HG02973 (cell line): ENCODE measurements at regions not wholly inside any gene's neighbourhood (a gene's known extent, or its start where the extent isn't known, plus 50 kb on each side); places are given as distances from the start of the nearest gene placed in this dataset.
"Not testable (repeated sequence)": the region's sequence is repeated elsewhere in the genome, so short reads cannot be mapped to it uniquely, and the experiment has no call there.

Source experiments
- ATAC-seq: cut with Tn5 transposase; IDR thresholded peaks from one replicate; pipeline ENCODE4 v1.9.1; 2021; ENCODE audit warnings: moderate library complexity; ENCODE audit not compliant: unreplicated experiment

- ATAC-seq = no peak
Measured at GRCh38 chr18:5721924-5722323, 173.4 kb downstream of the TMEM200C start.

DNA sequence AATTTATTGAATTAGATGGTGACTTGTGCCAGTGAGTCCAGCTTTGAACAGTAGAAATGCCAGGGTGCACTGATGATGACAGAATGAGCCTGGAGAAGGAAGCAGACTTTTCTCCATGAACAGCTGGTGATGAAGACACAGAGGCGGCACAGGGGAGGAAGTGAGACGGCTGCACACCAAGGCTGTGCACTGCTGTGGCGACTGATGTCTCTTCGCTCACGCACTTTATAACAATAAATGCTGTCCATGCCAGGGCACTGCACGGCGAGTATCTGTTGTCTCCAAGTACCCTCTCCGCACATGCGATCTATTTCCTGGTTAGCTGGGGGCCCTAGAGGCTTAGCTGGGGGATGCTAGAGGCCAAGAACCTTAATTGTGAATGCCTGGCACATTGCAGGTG lies 175.2 kb downstream of the TMEM200C start:
- ATAC-seq = no peak

- no peak for ATAC-seq
Measured at GRCh38 chr18:5717256-5717655, 173.5 kb upstream of the EPB41L3 start.

GRCh38 chr18:5710676-5711075 lies 166.9 kb upstream of the EPB41L3 start:
- ATAC-seq = no peak

GRCh38 chr18:5710235-5710634 lies 166.4 kb upstream of the EPB41L3 start:
- no peak for ATAC-seq

DNA sequence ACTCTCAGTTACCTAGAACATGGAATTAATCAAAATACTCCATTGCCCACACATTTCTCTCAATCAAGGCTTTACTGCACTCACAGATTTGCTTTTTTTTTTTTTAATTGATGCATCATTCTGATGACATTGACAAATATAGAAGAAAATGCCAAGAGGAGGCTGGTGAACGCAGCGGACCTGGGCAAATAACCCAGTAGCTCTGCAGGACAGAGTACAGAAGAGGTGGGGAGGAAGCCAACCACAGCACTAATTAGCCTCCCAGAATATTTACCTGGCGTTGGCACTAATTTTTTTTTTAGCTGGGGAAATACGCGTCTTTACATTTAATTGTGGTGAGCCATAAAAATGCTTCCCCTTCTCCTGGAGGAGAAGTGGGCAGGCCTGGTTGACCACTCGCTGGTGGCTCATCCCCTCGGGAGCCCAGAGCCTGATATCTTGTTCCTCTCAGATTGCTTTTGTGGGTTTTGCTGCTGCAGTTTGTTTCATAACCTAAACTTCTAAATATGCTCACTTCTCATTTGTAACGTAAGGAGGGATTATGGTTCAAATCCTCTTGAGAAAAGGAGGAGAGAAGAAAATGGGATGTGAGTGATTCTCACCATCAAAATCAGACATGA lies 165.8 kb upstream of the EPB41L3 start:
- no peak for ATAC-seq

DNA sequence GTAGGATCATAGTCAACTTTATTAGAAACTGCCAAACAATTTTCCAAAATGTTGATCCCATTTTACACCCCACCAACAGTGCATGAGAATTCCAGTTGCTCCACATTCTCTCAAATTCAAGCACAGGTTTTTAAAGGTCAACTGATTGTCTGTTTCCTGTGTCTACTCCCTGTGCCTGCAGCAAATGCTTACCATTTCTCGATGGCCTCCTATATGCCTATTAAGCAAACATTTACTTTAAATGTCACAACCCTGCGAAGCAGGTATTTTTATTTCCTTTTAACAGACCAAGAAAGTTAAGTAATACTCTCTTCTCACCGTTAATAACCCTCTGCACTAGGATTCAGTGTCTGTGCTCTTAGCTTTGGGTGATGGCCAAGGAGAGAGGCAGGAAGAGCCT lies 163.8 kb upstream of the EPB41L3 start:
- no peak for ATAC-seq

- ATAC-seq = no peak
Measured at GRCh38 chr18:5705393-5705792, 161.6 kb upstream of the EPB41L3 start.

GRCh38 chr18:5704847-5705246 lies 161.1 kb upstream of the EPB41L3 start:
- no peak for ATAC-seq

- not testable (repeated sequence) for ATAC-seq
Measured at GRCh38 chr18:5702016-5702415, 158.2 kb upstream of the EPB41L3 start.

GRCh38 chr18:5693699-5694294 lies 150.0 kb upstream of the EPB41L3 start:
- ATAC-seq = no peak

DNA sequence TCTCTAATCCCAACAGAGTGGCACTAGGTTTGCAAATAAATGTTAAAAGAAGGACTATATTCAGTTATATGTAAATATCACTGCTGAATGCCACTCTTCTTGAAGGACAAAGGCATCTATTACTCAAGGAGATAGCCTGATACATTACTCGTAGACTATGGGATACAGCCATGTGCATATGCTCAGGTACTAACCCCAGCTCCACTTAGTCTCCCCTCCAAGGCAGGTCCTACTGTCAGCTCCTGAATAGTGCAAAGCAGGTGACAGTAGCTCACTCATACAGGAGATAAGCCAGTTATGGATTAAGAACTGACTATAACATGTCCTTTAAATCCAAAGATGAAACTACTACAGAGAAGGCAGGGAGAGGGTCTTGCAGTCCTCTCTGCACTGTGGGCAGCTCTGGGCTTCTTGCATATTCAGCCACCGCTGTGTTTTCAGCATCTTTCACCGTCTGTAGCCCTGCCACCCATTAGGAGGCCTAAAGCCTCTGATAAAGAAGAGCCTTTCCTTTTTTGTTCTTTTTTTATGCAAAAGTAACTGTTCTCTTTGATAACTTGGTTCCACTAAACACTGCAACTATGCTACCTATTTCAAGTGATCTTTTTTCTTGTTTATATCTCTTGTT lies 135.1 kb upstream of the EPB41L3 start:
- no peak for ATAC-seq

DNA sequence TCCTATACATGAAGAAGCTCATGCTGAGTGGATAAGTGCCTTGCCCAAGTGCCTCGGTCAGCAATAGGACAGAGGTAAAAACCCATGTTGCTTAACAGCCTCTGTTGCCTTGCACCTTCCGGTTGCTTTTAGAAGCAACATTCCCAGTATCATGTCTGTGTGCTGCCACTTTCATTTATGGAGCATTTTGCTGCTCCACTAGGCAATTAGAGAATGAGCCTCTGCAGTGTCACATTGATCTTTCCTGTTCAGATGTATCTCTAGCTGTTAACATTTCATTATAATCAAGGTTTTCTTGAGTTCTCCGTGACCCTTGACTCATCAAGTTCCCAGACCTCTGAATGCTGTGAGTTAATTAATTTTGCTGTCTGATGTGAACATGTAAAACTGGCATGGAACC lies 134.5 kb upstream of the EPB41L3 start:
- no peak for ATAC-seq

- no peak for ATAC-seq
Measured at GRCh38 chr18:5673616-5674015, 129.8 kb upstream of the EPB41L3 start.

GRCh38 chr18:5669585-5669984 lies 125.8 kb upstream of the EPB41L3 start:
- ATAC-seq = no peak

DNA sequence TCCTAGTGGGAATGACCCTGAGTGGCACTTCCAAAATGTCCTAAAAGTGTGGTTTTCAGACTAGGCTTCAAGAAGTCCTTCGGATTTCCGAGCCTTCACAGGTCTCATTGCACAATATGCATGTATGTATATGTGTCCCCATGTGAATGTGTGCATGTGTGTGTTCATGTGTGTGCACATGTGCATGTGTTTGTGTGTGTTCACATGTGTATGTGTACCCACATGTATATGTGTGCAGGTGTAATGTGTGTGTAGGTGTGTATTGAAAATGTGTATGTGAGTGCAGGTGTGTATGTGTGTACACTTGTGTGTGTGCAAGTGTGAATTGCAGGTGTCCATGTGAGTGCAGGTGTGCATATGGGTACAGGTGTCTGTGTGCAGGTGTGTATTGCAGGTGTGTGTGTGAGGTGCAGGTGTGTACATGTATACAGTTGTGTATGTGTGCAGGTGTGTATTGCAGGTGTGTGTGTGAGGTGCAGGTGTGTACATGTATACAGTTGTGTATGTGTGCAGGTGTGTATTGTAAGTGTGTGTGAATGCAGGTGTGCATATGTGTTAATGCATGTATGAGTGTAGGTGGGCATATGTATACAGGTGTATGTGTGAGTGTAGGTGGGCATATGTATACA lies 124.4 kb upstream of the EPB41L3 start:
- no peak for ATAC-seq

DNA sequence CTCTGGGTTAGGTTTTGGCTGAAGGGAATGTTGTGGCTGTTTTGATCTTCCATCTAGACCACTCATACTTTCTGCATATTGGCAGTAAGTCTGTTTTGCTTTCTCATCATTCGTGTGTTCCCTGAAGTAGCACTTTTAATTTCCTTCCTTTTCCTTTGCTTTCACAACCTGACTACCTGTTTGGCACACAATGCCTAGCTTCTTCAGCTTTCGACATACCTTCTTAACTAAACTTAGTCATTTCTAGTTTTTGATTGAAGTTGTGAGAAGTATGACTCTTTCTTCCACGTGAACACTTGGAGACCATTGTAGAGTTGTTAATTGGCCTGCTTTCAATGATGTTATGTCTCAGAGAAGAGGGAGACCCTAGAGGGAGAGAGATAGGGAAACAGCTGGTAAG lies 123.6 kb upstream of the EPB41L3 start:
- ATAC-seq = no peak

GRCh38 chr18:5662586-5663090 lies 118.8 kb upstream of the EPB41L3 start:
- ATAC-seq = no peak

DNA sequence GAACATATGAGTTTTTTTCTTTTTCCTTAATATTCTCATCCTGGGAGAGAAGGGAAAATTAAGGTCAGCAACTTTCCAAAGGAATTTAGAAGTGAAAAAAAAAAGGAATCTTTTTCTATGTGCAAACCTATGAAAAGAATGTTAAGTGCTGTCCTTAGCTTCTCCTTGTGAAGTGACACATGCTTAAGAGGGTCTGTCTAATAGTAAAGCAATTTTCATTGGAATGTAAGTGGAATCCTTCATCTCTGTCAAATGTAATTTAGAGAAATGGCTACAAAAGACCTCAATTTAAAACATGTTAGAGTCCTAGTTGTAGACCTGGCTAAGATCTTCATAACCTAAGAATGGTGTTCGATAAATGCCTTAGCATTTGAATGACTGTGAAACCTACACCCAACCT lies 117.4 kb upstream of the EPB41L3 start:
- no peak for ATAC-seq

DNA sequence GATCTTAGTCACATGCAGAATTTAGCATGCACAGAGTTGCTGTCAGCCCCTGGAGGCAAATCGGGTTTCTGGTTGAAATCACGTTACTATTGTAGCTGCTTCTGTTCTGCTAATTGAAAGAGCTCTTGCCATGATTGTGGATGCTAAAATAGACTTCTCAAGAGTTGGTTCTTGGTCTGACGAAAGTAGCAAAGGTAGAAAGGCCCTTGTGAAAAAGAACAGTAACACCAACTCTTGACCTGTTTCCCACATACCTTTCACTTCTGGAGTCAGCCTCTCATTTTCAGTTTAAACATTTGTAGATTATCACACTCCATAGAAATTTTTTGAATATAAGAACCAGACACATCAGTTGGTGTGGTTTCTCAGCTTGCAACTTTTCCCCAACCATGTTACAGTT lies 110.0 kb upstream of the EPB41L3 start:
- ATAC-seq = no peak

DNA sequence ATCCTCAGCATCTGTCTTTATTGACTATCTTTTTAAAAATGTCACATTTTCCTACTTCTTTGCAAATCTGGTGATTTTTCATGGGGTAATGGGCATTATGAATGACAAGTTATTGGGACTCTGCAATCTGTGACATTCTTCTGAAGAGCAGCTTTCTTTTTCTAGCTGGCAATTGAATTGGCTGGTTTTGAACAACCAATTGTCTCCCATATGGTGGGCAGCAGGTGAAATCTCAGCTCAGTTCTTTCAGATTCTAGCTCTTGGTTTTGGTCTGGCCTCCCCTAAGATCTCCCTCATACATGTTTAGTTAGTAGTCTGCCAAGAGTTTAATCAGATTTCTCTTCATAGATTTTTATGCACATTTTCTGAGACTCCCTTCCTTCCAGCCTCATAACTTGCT lies 107.9 kb upstream of the EPB41L3 start:
- no peak for ATAC-seq

- ATAC-seq = no peak
Measured at GRCh38 chr18:5649439-5649838, 105.6 kb upstream of the EPB41L3 start.
